ENCODE measurements at regions not wholly inside any gene's neighbourhood (a gene's known extent, or its start where the extent isn't known, plus 50 kb on each side); places are given as distances from the start of the nearest gene placed in this dataset.

DNA sequence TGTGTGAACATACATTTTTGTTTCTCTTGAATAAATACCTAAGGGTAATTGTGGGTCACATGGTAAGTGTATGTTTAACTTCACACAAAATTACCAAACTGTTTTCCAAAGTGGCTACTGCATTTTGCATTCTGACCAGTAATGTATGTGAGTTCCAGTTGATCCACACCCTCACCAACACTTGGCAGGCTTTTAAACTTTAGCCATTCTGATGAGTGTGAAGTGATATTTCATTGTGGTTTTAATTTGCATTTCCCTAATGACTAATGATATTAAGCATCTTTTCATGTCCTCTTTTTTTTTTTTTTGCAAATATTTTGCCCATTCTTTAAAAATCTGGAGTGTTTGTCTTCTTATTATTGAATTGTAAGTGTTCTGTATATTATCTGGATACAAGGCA lies 53.5 kb upstream of the MAST4 start:
- TF ChIP-seq, protein P1, sequence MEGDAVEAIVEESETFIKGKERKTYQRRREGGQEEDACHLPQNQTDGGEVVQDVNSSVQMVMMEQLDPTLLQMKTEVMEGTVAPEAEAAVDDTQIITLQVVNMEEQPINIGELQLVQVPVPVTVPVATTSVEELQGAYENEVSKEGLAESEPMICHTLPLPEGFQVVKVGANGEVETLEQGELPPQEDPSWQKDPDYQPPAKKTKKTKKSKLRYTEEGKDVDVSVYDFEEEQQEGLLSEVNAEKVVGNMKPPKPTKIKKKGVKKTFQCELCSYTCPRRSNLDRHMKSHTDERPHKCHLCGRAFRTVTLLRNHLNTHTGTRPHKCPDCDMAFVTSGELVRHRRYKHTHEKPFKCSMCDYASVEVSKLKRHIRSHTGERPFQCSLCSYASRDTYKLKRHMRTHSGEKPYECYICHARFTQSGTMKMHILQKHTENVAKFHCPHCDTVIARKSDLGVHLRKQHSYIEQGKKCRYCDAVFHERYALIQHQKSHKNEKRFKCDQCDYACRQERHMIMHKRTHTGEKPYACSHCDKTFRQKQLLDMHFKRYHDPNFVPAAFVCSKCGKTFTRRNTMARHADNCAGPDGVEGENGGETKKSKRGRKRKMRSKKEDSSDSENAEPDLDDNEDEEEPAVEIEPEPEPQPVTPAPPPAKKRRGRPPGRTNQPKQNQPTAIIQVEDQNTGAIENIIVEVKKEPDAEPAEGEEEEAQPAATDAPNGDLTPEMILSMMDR (IDR thresholded peaks at IDR 0.05; ENCODE audit: low read depth, low read length) = no peak
- no peak for TF ChIP-seq POLR2A (IDR thresholded peaks at IDR 0.05; ENCODE audit: extremely low read depth, insufficient read length)

All from NB4 (cell line).